Astrocyte of the spinal cord (primary cell): ENCODE measurements at regions not wholly inside any gene's neighbourhood (a gene's known extent, or its start where the extent isn't known, plus 50 kb on each side); places are given as distances from the start of the nearest gene placed in this dataset.

ENCODE experiments used
- DNase-seq: peaks from one replicate; pipeline ENCODE4 v3.0.0; 2011; ENCODE audit warnings: low read depth, low spot score
- H3K4me3 ChIP-seq: 2 replicates; pipeline ENCODE4 v1.5.1; 2011; ENCODE audit warnings: low read depth, mild to moderate bottlenecking, low read length, moderate library complexity
- in situ Hi-C: cut with HindIII; loops from 2 replicates; pipeline ENCODE4 v1.10.0; 2017; ENCODE audit warnings: low sequenced_read_pairs
- TF ChIP-seq, protein P1 (sequence below): IDR thresholded peaks from 2 replicates; pipeline ENCODE4 v1.5.1; 2012; ENCODE audit warnings: low read depth, mild to moderate bottlenecking, low read length, inconsistent platforms

DNA sequence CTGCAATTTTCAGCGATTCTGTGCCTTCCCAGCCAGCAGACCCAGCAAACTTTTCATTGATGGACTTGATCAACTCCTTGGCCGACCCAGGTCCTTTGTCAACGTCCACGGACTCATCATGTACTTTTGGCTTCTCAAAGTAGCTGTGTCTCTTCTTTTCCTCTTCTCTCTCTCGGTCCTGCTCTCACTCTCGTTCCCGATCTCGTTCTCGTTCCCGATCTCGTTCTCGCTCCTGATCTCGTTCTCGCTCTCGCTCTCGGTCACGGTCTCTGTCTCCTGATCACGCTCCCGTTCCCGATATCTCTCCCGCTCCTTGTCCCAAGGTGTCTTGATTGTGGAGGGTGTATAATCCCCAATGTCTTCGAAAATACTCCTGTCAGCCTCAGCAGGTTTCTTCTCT is 219.5 kb upstream of the FANCL start:
- DNase-seq = no peak
- H3K4me3 ChIP-seq = no peak overlapping the region
- TF ChIP-seq, protein P1, sequence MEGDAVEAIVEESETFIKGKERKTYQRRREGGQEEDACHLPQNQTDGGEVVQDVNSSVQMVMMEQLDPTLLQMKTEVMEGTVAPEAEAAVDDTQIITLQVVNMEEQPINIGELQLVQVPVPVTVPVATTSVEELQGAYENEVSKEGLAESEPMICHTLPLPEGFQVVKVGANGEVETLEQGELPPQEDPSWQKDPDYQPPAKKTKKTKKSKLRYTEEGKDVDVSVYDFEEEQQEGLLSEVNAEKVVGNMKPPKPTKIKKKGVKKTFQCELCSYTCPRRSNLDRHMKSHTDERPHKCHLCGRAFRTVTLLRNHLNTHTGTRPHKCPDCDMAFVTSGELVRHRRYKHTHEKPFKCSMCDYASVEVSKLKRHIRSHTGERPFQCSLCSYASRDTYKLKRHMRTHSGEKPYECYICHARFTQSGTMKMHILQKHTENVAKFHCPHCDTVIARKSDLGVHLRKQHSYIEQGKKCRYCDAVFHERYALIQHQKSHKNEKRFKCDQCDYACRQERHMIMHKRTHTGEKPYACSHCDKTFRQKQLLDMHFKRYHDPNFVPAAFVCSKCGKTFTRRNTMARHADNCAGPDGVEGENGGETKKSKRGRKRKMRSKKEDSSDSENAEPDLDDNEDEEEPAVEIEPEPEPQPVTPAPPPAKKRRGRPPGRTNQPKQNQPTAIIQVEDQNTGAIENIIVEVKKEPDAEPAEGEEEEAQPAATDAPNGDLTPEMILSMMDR = no peak
- in situ Hi-C loops = no loop called here

DNA sequence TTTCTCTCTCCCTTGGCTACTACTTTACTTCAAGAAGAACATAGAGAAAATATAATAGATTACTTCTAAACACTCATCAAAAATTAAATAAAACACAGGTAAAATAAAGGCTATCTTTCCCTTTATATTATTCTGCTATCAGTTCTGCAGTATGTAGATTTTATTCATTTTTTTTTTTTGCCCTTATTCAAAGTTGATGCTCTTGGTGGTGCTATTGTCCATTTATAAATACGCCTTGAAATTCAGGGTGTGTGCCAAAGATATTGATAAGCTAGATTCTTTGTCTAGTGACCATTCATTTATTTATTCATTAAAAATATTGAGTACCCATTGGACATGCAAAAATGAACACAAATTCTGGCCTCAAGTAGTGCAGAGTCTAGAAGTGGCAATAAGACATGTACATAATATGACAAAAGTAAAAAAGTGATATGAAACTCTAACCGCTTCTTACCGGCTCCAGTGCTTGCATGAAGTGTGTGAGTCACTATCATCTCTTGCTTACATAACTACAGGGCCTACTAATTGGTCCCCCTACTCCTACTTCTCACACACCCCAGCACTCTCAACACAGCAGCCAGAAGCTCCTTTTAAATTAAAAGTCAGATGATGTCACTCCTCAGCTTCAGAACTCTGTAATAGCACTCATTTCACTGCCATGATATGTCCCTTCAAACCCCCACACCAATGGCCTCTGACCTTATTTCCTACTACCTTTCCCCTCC is 208.3 kb upstream of the FANCL start:
- TF ChIP-seq, protein P1 = no peak
- in situ Hi-C loops = no loop called here
- DNase-seq = no peak
- H3K4me3 ChIP-seq = no peak overlapping the region

DNA sequence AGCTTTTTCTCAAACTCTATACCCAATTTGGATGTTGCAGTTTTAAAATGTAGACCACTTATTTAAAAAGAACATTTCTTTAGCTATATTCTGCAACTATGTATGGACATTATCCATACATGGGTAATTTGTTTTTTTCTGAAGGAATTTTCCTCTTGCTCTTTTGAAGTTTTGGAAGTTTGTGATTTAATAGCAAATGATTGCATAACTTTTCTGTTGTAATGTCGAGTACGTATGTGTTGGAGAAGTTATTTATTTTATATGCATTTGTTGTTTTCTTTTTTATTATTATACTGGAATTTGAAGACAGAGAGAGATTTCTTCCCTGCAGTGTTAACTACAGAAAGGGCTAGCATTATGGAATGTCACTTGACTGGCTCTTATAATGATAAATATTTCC is 207.7 kb upstream of the FANCL start:
- TF ChIP-seq, protein P1 = no peak
- DNase-seq = no peak
- in situ Hi-C loops = no loop called here
- no peak overlapping the region for H3K4me3 ChIP-seq

DNA sequence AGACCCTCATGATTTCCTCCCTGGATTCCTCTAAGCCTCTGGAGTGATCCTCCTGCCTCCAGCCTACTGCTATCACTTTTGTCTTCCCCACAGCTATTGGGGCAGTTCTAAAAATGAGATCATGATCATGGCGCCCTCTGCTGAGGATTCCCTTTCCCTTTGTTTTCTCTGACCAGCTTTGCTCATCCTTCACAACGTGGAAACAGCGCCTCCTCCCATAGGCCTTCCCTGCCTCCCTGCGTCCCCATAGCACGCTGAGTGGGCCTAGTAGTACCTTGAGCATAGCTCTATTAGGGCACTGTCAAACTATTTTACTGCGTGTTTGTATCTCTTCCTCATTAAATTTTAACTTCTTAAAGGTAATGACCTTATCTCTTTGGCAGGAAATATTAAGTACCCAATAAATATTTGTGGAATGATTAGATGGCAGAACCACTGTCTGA is 207.0 kb upstream of the FANCL start:
- DNase-seq = peak; percentile 77
- in situ Hi-C loops = no loop called here
- no peak overlapping the region for H3K4me3 ChIP-seq
- TF ChIP-seq, protein P1 = peak; percentile 74

DNA sequence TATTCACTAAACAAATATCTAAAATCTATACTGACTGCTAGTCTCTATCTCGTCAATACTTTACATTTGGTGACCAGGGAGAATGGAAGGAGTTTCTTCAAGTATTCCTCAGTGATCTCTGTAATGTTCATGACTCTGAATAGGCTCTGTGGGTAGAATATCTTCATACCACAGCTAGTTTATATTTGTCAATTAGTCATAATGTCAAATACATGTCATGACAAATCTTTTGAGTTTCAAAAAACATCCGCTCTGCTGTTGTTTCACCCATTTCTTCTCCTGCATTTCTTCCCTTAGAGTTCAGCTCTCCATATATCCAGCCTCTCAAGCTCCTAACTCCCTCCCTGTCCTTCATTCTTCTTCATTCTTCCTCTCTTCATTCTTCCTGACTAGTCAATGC is 206.5 kb upstream of the FANCL start:
- H3K4me3 ChIP-seq = no peak overlapping the region
- in situ Hi-C loops = no loop called here
- DNase-seq = no peak
- TF ChIP-seq, protein P1 = no peak

DNA sequence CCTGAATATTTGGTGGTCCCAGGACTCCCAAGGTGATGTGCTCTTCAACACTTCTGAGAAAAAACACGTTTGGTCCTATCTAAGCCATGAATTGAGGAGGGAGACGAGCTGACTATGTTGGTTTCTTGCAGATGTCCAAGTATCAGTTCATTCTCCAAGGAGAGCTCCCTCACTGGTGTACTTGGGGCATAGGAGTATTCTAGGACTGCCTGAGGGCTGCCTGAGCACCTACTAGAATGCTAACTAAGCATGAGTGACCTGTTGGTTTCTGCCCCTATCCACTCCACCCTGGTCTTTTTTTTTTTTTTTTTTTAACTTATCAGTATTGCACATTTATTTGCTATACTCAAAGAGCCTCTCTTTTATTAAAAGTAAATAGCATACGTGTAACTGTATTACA is 200.5 kb upstream of the FANCL start:
- in situ Hi-C loops = no loop called here
- DNase-seq = no peak
- TF ChIP-seq, protein P1 = no peak
- H3K4me3 ChIP-seq = no peak overlapping the region

DNA sequence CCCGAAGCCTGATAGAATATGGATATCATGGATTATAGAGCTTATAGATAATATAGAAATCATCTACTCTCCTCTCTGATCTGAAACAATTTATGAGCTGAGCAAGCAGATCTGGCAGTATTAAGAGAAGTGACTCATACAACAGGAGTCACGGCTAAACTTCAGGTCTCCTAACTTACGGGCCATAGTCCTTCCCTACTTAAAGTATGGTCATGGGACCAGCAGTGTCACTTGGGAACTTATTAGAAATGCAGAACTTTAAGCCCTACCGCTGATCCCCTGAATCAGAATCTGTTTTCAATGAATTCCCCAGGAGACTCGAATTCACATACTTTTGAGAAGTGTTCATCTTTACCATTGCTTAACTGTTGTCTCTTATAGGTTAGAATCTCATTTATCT is 195.7 kb upstream of the FANCL start:
- peak; percentile 11 for DNase-seq
- TF ChIP-seq, protein P1 = no peak
- in situ Hi-C loops = no loop called here
- H3K4me3 ChIP-seq = no peak overlapping the region
